ENCODE measurements at regions not wholly inside any gene's neighbourhood (a gene's known extent, or its start where the extent isn't known, plus 50 kb on each side); places are given as distances from the start of the nearest gene placed in this dataset.

DNA sequence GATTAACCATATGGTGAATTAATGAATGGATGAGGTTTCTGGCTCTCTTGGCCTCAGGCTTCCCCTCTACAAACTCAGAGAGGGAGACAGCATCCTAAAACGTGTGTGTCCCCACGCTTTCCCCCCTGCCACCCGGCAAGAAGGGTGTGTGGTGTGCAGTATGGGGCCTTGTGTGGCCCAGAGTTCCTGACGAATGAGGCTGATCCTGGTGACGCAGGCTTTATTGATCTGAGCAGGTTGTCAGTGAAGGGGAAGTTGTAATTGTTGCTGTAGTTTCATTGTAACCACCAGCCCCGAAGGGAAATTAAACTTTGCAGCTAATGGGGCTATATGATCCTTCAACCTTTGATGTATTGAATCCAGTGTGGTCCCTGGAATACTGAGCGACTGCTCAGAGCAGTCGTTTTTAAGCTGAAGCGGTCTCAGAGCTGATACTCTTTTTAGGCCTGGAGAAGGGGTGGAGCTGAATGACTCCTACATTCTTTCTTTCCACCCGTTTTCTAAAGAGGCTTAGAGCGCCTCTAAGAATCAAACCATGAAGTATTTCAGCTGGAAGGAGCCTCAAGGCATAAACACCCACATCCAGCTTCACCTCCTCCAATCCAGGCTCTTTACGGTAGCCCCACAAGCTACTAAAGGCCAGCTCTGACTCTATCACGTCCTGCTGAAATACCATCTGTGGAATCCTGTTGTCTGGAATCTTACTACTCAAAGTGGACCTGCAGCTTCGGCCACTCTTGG lies 284.7 kb downstream of the MIAT start:
- TF ChIP-seq POLR2AphosphoS5 (IDR thresholded peaks at IDR 0.05; ENCODE audit: low read depth, low read length), result no peak
- TF ChIP-seq, protein P1, sequence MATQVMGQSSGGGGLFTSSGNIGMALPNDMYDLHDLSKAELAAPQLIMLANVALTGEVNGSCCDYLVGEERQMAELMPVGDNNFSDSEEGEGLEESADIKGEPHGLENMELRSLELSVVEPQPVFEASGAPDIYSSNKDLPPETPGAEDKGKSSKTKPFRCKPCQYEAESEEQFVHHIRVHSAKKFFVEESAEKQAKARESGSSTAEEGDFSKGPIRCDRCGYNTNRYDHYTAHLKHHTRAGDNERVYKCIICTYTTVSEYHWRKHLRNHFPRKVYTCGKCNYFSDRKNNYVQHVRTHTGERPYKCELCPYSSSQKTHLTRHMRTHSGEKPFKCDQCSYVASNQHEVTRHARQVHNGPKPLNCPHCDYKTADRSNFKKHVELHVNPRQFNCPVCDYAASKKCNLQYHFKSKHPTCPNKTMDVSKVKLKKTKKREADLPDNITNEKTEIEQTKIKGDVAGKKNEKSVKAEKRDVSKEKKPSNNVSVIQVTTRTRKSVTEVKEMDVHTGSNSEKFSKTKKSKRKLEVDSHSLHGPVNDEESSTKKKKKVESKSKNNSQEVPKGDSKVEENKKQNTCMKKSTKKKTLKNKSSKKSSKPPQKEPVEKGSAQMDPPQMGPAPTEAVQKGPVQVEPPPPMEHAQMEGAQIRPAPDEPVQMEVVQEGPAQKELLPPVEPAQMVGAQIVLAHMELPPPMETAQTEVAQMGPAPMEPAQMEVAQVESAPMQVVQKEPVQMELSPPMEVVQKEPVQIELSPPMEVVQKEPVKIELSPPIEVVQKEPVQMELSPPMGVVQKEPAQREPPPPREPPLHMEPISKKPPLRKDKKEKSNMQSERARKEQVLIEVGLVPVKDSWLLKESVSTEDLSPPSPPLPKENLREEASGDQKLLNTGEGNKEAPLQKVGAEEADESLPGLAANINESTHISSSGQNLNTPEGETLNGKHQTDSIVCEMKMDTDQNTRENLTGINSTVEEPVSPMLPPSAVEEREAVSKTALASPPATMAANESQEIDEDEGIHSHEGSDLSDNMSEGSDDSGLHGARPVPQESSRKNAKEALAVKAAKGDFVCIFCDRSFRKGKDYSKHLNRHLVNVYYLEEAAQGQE (IDR thresholded peaks at IDR 0.05; ENCODE audit: insufficient read depth in 1 of 2, low read depth in 2 of 2, low read length in 2 of 2), result no peak

All from PFSK-1 (cell line).